Esophagus muscularis mucosa (tissue), 4 donors: ENCODE measurements at regions not wholly inside any gene's neighbourhood (a gene's known extent, or its start where the extent isn't known, plus 50 kb on each side); places are given as distances from the start of the nearest gene placed in this dataset.

Experiments
- DNase-seq: peaks from one replicate; pipeline ENCODE4 v3.0.0-alpha.2; 2017; ENCODE audit errors: extremely low spot score
- H3K27ac ChIP-seq, 4 donors: fragments of 200-600 bp; sonication (generic); replicated peaks in 1 of 4; 1 replicate in 3 of 4; 2 replicates in 1 of 4; pipeline ENCODE4 v1.5.1; 2016 to 2019; ENCODE audit warnings: mild to moderate bottlenecking in 1 of 4
- H3K27me3 ChIP-seq, 4 donors: fragments of 200-600 bp; sonication (generic); one replicate each; pipeline versions ENCODE4 v1.5.1 to v1.6.0; 2016 to 2019
- H3K36me3 ChIP-seq, 4 donors: fragments of 200-600 bp; sonication (generic); one replicate each; pipeline ENCODE4 v1.5.1; 2016 to 2019
- H3K4me1 ChIP-seq, 4 donors: fragments of 200-600 bp; sonication (generic); one replicate each; pipeline ENCODE4 v1.5.1; 2016 to 2019
- H3K4me3 ChIP-seq, 4 donors: fragments of 200-600 bp; sonication (generic); 1 replicate in 2 of 4; 2 replicates in 2 of 4; pipeline ENCODE4 v1.5.1; 2016 to 2019; ENCODE audit warnings: mild to moderate bottlenecking in 4 of 4, moderate library complexity in 1 of 4
- H3K9me3 ChIP-seq, 4 donors: fragments of 200-600 bp; sonication (generic); 1 replicate in 3 of 4; 2 replicates in 1 of 4; pipeline ENCODE4 v1.5.1; 2016 to 2019
- EP300 ChIP-seq: sonication (generic); formaldehyde crosslinking; IDR thresholded peaks from one replicate; pipeline ENCODE4 v1.6.1; 2017; ENCODE audit warnings: antibody characterized with exemption
- POLR2A ChIP-seq: fragments of 450-650 bp; IDR thresholded peaks from one replicate; pipeline ENCODE4 v1.6.1; 2017; ENCODE audit warnings: antibody characterized with exemption, moderate library complexity, mild to moderate bottlenecking, low read depth
- POLR2AphosphoS5 ChIP-seq, 2 donors: sonication (generic); formaldehyde crosslinking; IDR thresholded peaks; one replicate each; pipeline ENCODE4 v1.6.1; 2017; ENCODE audit warnings: antibody characterized with exemption in 2 of 2
- WGBS: methylation state at CpG from one replicate; pipeline ENCODE4 v1.1.5; 2018; 5-methylcytosine and 5-hydroxymethylcytosine counted together
- intact Hi-C: fragments of 100-400 bp; cut with DNase I; formaldehyde crosslinking; loops from one replicate; pipeline ENCODE4 v1.15.1; 2023
- TF ChIP-seq, protein P1 (sequence below), 3 experiments: fragments of 200-600 bp in 2 of 3; fragments of 450-650 bp in 1 of 3; sonication (generic) in 2 of 3; IDR thresholded peaks; one replicate each; pipeline ENCODE4 v1.5.1; 2017 to 2019; ENCODE audit warnings: antibody characterized with exemption in 3 of 3, mild to moderate bottlenecking in 2 of 3, moderate library complexity in 1 of 3

DNA sequence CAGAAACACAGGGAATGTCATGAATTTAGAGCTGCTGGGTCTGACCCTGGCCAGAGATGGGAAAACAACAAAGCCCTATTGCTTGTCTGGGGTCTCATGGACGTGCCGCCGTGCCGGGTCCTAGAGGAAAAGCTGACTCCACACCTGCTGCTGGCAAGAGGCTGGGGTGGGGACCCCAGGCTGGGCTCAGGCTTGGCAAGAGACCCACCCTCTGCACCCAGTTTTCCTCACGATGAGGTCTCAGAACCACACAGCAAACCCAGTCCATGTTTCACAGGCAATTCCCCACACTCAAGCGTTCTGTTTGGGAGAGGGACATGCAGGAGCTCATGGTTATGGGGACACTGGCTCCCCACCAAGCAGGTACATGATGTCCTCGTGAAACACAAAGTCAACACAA is 367.3 kb upstream of the SALL3 start:
- no peak for TF ChIP-seq POLR2A
- TF ChIP-seq, protein P1, sequence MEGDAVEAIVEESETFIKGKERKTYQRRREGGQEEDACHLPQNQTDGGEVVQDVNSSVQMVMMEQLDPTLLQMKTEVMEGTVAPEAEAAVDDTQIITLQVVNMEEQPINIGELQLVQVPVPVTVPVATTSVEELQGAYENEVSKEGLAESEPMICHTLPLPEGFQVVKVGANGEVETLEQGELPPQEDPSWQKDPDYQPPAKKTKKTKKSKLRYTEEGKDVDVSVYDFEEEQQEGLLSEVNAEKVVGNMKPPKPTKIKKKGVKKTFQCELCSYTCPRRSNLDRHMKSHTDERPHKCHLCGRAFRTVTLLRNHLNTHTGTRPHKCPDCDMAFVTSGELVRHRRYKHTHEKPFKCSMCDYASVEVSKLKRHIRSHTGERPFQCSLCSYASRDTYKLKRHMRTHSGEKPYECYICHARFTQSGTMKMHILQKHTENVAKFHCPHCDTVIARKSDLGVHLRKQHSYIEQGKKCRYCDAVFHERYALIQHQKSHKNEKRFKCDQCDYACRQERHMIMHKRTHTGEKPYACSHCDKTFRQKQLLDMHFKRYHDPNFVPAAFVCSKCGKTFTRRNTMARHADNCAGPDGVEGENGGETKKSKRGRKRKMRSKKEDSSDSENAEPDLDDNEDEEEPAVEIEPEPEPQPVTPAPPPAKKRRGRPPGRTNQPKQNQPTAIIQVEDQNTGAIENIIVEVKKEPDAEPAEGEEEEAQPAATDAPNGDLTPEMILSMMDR (IDR thresholded peaks at IDR 0.05): no peak
- Histone ChIP-seq H3K4me1 (no peaks in the 10 kb centered on the region), H3K4me3 (no peak overlapping the region), H3K36me3 (no peaks in the 10 kb centered on the region), H3K9me3 (peaks cover 0 to 17% (median 13%) of the 10 kb centered on the region in 4 donors), H3K27ac (no peak overlapping the region), H3K27me3 (peaks cover 0 to 11% (median 0%) of the 10 kb centered on the region in 4 donors)
- intact Hi-C loops: no loop called here
- DNase-seq: no peak
- WGBS: 83% methylated on average over 6 of the region's 7 CpGs

DNA sequence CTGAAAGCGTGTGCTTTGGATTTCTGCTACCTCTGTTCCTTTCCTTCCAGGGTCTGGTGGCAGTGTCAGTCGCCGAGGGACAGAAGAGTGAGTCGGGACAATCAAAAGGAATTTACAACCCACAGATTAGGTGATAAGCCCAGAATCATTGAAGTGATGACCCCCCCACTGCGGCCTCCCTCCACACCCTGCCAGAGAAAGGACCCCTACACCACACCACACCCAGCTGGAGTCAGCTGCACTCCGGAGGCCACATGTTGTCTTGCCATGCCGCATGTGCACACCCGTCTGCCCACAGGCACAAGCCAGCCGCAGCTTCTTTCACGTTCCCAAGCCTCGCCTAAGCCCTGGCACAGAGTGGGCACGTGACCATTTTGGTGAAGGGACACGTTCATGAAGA is 366.8 kb upstream of the SALL3 start:
- no peak overlapping the region for H3K4me3 ChIP-seq
- H3K27ac ChIP-seq: no peak overlapping the region
- peaks cover 0 to 21% (median 13%) of the 10 kb centered on the region in 4 donors for H3K9me3 ChIP-seq
- no peak for DNase-seq
- intact Hi-C loops: no loop called here
- WGBS: 95% methylated on average over 13 of the region's 13 CpGs
- no peaks in the 10 kb centered on the region for H3K4me1 ChIP-seq
- no peaks in the 10 kb centered on the region for H3K36me3 ChIP-seq
- TF ChIP-seq POLR2A (no peak), EP300 (no peak), POLR2AphosphoS5 (IDR thresholded peaks at IDR 0.05) (no peak)
- TF ChIP-seq, protein P1 (IDR thresholded peaks at IDR 0.05): no peak
- peaks cover 0 to 7% (median 0%) of the 10 kb centered on the region in 4 donors for H3K27me3 ChIP-seq

DNA sequence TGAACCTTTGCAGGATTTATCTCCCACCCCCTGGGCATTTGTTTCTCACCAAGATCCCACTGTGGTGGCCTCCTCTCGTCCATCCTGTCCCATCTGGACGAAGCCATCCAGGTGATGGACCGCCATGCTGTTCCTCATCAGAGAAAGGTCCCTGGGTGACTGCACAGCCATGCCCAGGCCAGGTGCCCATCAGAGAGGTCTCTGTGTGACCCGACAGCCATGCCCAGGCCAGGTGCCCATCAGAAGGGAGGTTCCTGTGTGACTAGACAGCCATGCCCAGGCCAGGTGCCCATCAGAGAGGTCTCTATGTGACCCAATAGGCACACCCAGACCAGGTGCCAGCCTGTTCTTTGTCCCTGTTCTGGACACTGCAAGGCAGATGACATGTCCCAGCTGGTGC is 360.9 kb upstream of the SALL3 start:
- Histone ChIP-seq H3K4me3 (no peak overlapping the region), H3K36me3 (no peaks in the 10 kb centered on the region), H3K27ac (no peak overlapping the region), H3K9me3 (peaks cover 0 to 24% (median 13%) of the 10 kb centered on the region in 4 donors), H3K27me3 (peaks cover 0 to 15% (median 0%) of the 10 kb centered on the region in 4 donors), H3K4me1 (no peaks in the 10 kb centered on the region)
- WGBS: 94% methylated on average over 4 of the region's 4 CpGs
- DNase-seq: no peak
- TF ChIP-seq, protein P1 (IDR thresholded peaks at IDR 0.05): no peak
- TF ChIP-seq POLR2A: no peak
- TF ChIP-seq POLR2AphosphoS5 (IDR thresholded peaks at IDR 0.05): no peak
- intact Hi-C loops: no loop called here

DNA sequence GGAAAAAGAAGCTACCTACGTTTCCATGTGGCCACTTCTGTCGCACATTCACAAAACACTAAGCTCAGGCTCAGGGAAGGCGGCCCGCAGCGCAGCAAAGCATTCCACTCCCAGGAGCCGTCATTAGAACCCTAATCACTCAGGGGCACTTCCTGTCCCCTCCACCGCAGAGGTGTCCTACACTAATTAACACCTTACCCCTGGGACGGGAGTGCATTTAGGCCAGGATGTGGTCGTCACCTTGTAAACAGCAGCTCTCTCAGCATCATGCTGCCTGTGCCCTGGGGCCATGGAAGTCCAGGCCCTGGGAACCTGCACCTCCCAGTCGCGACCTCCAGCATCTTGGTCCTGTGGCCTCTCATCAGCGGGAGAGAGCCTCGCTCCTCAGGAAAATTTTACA is 359.8 kb upstream of the SALL3 start:
- intact Hi-C loops: no loop called here
- TF ChIP-seq, protein P1 (IDR thresholded peaks at IDR 0.05): no peak
- no peak for TF ChIP-seq POLR2AphosphoS5 (IDR thresholded peaks at IDR 0.05)
- no peak for TF ChIP-seq POLR2A
- TF ChIP-seq EP300: no peak
- WGBS: 65% methylated on average over 13 of the region's 13 CpGs
- H3K27ac ChIP-seq: no peak overlapping the region
- H3K36me3 ChIP-seq: no peaks in the 10 kb centered on the region
- no peak for DNase-seq
- no peaks in the 10 kb centered on the region for H3K4me1 ChIP-seq
- no peak overlapping the region for H3K4me3 ChIP-seq
- H3K9me3 ChIP-seq: peaks cover 0 to 24% (median 13%) of the 10 kb centered on the region in 4 donors
- H3K27me3 ChIP-seq: peaks cover 0 to 25% (median 0%) of the 10 kb centered on the region in 4 donors

DNA sequence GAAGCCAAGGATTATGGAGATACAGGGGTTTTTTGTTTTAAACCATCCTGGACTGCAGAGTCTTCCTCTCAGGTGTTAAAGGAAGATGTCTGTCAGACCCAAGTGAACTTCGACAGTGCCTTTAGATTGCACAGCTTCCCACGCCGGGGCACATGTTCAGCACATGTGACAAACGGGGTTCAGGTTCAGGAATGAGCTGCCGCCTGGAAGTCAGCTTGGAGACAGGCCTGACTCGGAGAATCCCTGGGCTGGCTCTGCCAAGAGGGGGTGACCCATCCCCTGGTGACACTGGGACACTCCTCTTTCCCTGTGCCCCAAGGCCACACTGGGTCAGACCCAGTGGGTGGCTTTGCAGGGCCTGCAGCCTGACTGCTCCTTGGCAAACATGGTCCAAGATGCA is 359.3 kb upstream of the SALL3 start:
- no peaks in the 10 kb centered on the region for H3K36me3 ChIP-seq
- H3K9me3 ChIP-seq: peaks cover 0 to 24% (median 13%) of the 10 kb centered on the region in 4 donors
- H3K4me3 ChIP-seq: no peak overlapping the region
- H3K4me1 ChIP-seq: no peaks in the 10 kb centered on the region
- DNase-seq: no peak
- 82% methylated on average over 3 of the region's 6 CpGs for WGBS
- intact Hi-C loops: no loop called here
- H3K27me3 ChIP-seq: peaks cover 0 to 29% (median 0%) of the 10 kb centered on the region in 4 donors
- TF ChIP-seq POLR2AphosphoS5 (IDR thresholded peaks at IDR 0.05): no peak
- TF ChIP-seq EP300: no peak
- no peak for TF ChIP-seq POLR2A
- TF ChIP-seq, protein P1 (IDR thresholded peaks at IDR 0.05): no peak
- no peak overlapping the region for H3K27ac ChIP-seq
